PFSK-1 (cell line): ENCODE measurements at regions not wholly inside any gene's neighbourhood (a gene's known extent, or its start where the extent isn't known, plus 50 kb on each side); places are given as distances from the start of the nearest gene placed in this dataset.

ENCODE experiments used
- POLR2AphosphoS5 ChIP-seq: IDR thresholded peaks from 2 replicates; pipeline ENCODE4 v1.6.1; 2012; ENCODE audit warnings: low read depth, mild to moderate bottlenecking, control low read depth, low read length, moderate library complexity
- REST ChIP-seq, 2 experiments: IDR thresholded peaks; 2 replicates each; pipeline versions ENCODE4 v1.6.1 to v1.8.0; 2011 to 2012; ENCODE audit warnings: low read depth in 2 of 2, low read length in 2 of 2, control low read depth in 1 of 2, inconsistent platforms in 1 of 2, mild to moderate bottlenecking in 1 of 2, moderate library complexity in 1 of 2; ENCODE audit not compliant: insufficient read depth in 1 of 2
- SIN3A ChIP-seq: IDR thresholded peaks from 2 replicates; pipeline ENCODE4 v1.6.1; 2012; ENCODE audit warnings: mild to moderate bottlenecking, low read length, moderate library complexity, borderline replicate concordance; ENCODE audit not compliant: insufficient read depth
- TAF1 ChIP-seq: IDR thresholded peaks from 2 replicates; pipeline ENCODE4 v1.6.1; 2012; ENCODE audit warnings: low read length, control low read depth, borderline replicate concordance; ENCODE audit not compliant: insufficient read depth

- no peak for TF ChIP-seq REST (IDR thresholded peaks at IDR 0.05; ENCODE audit: insufficient read depth in 1 of 2, low read depth in 2 of 2, low read length in 2 of 2)
- no peak for TF ChIP-seq TAF1
- TF ChIP-seq POLR2AphosphoS5: no peak
- no peak for TF ChIP-seq SIN3A
Observed at GRCh38 chr3:162250782-162251181, 754.2 kb downstream of the OTOL1 start.
